RWPE1 (cell line): ENCODE measurements at regions not wholly inside any gene's neighbourhood (a gene's known extent, or its start where the extent isn't known, plus 50 kb on each side); places are given as distances from the start of the nearest gene placed in this dataset.
A peak's percentile ranks its signal among the peaks of the same experiment; 100 is the strongest.

Source experiments
- CTCF ChIA-PET: fragments of 350-600 bp; sonication (Branson Sonifier 250); formaldehyde crosslinking; extraction: SDS; loops from one replicate; lab custom pipeline; 2021; lab: Yijun Ruan, JAX
- POLR2A ChIA-PET: fragments of 400-600 bp; formaldehyde crosslinking; extraction: SDS; loops from one replicate; lab custom pipeline; 2020; ENCODE audit warnings: antibody characterized with exemption; ENCODE audit not compliant: low non-redundant PET; lab: Yijun Ruan, JAX
- DNase-seq: peaks from one replicate; pipeline ENCODE4 v3.0.0; 2012; ENCODE audit warnings: low spot score
- H3K27ac ChIP-seq: fragments of 450-650 bp; 2 replicates; pipeline ENCODE4 v1.5.1; 2017
- TF ChIP-seq, protein P1 (sequence below): fragments of 450-650 bp; conservative IDR thresholded peaks from 2 replicates; pipeline ENCODE4 v1.5.1; 2017; ENCODE audit warnings: low read depth, mild to moderate bottlenecking

DNA sequence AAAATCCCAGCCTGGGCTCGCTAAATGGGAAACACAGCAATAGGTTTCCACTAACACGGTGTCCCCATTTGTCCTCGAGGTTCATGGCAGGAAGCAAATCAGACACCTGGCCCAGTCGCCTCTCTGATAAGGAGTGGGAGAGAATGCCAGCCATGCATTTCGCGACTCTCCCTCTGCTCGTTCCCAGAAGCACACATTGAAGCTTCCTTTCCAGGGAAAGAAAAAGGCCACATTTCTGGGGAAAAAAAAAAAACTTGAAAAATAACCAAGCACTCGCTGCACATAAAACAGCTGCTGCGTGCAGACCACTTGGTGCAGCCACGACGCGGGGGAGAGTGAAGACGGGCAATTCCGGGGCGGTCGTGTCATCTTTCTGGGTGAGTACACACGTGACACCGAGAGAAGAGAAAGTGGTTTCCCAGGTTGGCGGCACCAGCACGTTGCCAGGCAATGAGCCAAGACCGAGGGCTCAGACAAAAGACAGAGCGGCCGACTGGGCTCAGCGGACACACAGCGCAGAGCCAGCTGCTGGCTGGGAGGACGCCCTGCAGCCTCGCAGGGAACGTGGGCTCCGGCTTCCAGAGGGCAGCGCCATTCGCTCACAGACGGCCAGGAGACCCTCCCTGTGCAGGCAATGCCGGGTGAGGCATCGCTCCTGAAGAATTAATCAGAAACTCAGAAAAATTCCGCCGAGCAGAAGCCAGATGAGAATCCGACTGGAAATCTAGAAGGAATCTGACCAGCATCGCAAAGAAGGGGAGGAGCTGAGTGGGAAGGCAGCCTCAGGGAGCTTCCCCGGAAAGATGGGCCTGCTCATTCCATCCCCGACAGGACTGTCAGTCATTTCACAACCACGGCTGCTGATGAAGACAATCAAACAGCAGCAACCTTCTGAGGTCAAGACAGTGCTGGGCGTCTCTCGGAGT lies 83.2 kb upstream of the IRS2 start:
- H3K27ac ChIP-seq = no peak overlapping the region
- DNase-seq = peak; percentile 28
- ChIA-PET CTCF (no interaction called here), POLR2A (no interaction called here)
- TF ChIP-seq, protein P1, sequence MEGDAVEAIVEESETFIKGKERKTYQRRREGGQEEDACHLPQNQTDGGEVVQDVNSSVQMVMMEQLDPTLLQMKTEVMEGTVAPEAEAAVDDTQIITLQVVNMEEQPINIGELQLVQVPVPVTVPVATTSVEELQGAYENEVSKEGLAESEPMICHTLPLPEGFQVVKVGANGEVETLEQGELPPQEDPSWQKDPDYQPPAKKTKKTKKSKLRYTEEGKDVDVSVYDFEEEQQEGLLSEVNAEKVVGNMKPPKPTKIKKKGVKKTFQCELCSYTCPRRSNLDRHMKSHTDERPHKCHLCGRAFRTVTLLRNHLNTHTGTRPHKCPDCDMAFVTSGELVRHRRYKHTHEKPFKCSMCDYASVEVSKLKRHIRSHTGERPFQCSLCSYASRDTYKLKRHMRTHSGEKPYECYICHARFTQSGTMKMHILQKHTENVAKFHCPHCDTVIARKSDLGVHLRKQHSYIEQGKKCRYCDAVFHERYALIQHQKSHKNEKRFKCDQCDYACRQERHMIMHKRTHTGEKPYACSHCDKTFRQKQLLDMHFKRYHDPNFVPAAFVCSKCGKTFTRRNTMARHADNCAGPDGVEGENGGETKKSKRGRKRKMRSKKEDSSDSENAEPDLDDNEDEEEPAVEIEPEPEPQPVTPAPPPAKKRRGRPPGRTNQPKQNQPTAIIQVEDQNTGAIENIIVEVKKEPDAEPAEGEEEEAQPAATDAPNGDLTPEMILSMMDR = peak; percentile 30; the same call in 1 of the 2 replicates

DNA sequence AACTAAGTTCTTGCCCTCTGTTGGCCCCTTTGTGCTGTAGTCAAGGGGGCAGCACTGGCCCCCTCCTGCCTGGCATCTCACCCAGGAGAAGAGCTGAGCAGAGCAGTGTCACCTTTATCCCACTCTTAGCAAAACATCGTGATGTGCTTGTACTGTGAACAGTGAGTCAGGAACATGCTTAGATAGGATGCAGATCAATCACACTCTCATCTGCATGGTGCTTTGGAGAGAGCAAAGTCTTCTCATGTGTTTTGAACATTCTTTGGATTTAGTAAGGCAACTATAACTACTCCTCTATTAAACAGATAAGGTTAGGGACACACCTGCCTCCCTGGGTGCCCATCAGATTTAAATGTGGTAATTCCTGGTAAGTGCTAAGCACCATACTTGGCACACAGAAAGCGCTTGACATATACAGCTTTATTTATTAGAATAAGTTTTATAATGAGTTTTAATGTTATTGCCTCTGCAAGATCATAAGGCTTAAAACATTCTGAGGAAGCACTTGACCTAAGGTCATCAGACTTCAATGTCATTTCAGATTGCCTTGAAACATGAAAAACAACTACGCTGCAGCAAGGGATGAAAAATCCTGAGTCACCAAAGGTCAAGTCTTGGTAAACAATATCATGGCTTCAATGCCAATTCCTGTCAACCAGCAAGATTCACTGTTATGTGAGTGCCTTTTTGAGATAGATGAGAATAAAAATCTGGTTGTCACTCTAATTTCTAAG lies 82.4 kb upstream of the IRS2 start:
- TF ChIP-seq, protein P1 = no peak
- no peak overlapping the region for H3K27ac ChIP-seq
- CTCF ChIA-PET = interaction anchor here (0.6 kb wide), 1 partner anchor 12 kb away, joined by 3 read pairs; no protein-coding TSS in a partner anchor
- peak; percentile 39 for DNase-seq
- POLR2A ChIA-PET = no interaction called here

DNA sequence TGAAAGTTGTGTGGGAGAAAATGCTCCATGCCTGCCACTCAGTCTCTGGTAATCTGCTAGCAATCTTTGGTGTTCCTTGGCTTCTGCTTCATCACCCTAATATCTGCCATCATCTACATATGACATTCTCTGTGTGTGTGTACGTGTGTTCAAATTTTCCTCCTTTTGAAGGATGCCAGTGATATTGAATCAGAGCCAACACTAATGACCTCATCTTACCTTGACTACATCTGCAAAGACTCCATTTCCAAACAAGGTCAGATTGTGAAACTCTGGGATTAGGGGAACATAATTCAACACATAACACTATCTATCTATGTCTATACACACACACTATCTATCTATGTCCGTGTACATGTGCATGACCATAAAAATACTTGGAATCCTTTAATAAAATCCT lies 81.4 kb upstream of the IRS2 start:
- no peak for DNase-seq
- CTCF ChIA-PET = no interaction called here
- TF ChIP-seq, protein P1 = no peak
- POLR2A ChIA-PET = no interaction called here
- H3K27ac ChIP-seq = no peak overlapping the region

DNA sequence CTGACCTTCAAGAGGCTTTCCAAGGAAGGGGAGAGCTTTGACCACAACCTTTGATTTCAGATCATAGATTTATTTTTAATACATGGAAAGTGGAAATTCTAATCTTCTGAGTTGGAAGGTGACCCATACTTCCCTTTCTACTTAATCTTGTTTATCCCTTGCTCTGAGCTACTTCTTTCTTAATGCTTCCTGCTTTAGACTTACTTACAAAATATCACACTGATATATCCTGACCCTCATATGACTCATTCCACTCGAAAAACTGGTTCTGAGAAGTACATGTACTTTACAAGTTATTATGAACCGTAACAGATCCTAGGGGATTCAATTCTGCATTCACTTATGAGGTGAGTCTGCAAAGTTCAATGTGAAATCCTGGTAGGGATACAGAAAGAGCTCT lies 76.2 kb upstream of the IRS2 start:
- DNase-seq = peak; percentile 68
- ChIA-PET CTCF (interaction anchor here (0.6 kb wide), 2 partner anchors 17 to 253 kb away, joined by 5 to 6 read pairs; no protein-coding TSS in a partner anchor), POLR2A (no interaction called here)
- no peak overlapping the region for H3K27ac ChIP-seq
- TF ChIP-seq, protein P1 = no peak

DNA sequence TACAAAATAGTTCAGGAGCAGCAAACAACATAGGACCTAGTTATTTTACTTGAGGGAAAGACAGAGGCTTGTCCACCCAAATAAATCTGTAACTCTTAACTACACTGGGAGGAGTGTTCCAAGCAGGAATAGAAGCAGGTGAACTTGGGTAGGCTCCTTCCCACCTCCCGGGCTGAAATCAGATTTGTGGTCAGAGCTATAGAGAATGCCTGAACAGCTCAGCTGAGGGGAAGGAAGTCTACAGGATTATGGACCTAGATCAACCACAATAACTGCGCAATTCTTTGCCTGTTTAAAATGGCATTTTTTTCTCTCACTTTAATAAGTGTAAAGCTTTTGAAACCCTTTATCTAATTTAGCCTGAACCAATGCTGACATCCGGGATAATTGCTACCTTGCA lies 73.5 kb upstream of the IRS2 start:
- POLR2A ChIA-PET = no interaction called here
- TF ChIP-seq, protein P1 = no peak
- DNase-seq = no peak
- no peak overlapping the region for H3K27ac ChIP-seq
- CTCF ChIA-PET = no interaction called here

DNA sequence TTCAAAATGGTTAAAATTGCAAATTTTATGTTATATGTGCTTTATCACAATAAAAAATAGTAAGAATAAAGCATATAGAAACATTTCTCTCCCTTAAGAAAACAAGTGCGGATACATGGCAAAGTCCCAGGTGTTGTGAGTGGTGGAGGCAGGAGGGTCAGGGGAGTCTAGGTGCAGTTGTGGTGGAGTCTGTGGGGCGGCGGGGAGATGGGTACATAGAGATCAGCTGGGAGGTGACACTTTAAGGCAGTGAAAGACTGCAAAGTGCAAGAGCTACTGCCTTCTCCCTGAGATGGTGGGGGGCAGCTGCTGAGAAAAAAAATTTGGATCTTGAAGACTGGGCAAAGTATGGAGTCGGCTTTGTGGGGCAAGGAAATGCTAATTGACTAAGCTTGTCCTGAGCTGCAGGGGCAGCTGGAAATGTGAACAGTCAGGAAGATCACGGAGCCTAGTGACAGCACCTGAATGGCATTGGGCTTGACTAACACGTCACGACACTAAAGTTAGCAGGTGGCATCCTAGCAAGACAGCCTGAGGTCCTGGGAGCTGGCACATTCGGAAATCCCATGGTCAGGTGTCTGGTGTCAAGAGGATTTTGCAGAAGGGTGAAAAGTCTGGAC lies 72.9 kb upstream of the IRS2 start:
- POLR2A ChIA-PET = no interaction called here
- TF ChIP-seq, protein P1 = no peak
- DNase-seq = no peak
- CTCF ChIA-PET = no interaction called here
- no peak overlapping the region for H3K27ac ChIP-seq
